ENCODE measurements at regions not wholly inside any gene's neighbourhood (a gene's known extent, or its start where the extent isn't known, plus 50 kb on each side); places are given as distances from the start of the nearest gene placed in this dataset.

DNA sequence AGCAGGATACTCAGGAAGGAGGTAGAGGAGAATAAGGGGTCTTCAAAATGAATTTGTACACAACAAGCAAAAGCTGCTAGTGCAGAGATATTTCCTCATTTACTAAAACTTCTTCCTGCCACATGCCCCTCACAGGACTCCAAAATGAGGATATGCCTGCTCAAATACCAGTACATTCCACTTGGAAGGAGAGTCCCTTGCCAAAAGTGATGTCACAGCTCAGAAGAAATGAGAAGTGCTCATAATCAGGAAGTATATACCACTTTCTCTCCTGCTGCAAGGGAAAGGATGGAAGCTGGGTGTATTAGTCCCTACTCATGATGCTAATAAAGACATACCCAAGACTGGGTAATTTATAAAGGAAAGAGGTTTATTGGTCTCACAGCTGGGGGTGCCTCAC, 87.7 kb upstream of the FSHR start:
- Histone ChIP-seq H3K27ac (no peak overlapping the region), H3K36me3 (no peaks in the 10 kb centered on the region), H3K4me3 (no peak overlapping the region), H3K27me3 (no peaks in the 10 kb centered on the region), H3K4me1 (no peaks in the 10 kb centered on the region), H3K9me3 (no peaks in the 10 kb centered on the region)
- DNase-seq, result no peak
- no peak for TF ChIP-seq POLR2A (IDR thresholded peaks at IDR 0.05)
- TF ChIP-seq, protein P1, sequence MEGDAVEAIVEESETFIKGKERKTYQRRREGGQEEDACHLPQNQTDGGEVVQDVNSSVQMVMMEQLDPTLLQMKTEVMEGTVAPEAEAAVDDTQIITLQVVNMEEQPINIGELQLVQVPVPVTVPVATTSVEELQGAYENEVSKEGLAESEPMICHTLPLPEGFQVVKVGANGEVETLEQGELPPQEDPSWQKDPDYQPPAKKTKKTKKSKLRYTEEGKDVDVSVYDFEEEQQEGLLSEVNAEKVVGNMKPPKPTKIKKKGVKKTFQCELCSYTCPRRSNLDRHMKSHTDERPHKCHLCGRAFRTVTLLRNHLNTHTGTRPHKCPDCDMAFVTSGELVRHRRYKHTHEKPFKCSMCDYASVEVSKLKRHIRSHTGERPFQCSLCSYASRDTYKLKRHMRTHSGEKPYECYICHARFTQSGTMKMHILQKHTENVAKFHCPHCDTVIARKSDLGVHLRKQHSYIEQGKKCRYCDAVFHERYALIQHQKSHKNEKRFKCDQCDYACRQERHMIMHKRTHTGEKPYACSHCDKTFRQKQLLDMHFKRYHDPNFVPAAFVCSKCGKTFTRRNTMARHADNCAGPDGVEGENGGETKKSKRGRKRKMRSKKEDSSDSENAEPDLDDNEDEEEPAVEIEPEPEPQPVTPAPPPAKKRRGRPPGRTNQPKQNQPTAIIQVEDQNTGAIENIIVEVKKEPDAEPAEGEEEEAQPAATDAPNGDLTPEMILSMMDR (IDR thresholded peaks at IDR 0.05), result no peak

DNA sequence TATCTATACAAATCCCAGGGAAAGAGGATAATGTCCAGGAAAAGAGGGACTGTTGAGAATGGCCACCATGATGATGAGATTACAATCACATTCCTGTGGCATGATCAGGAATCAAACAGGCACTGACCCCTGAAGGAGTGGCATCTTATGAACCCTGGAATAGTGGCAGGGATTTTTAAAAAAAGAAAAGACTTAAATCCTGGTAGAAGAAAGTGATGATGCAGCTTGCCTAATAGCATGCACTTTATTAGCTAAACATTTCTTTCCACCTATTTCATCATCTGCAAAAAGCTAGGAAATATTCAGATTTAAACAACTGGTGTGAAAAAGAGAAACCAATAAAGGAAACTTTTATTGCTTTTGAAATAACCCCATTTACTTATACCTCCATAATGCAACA, 87.2 kb upstream of the FSHR start:
- DNase-seq, result no peak
- no peaks in the 10 kb centered on the region for H3K4me1 ChIP-seq
- no peaks in the 10 kb centered on the region for H3K36me3 ChIP-seq
- TF ChIP-seq, protein P1 (IDR thresholded peaks at IDR 0.05), result no peak
- H3K9me3 ChIP-seq, result no peaks in the 10 kb centered on the region
- no peak overlapping the region for H3K27ac ChIP-seq
- no peak overlapping the region for H3K4me3 ChIP-seq
- H3K27me3 ChIP-seq, result no peaks in the 10 kb centered on the region

DNA sequence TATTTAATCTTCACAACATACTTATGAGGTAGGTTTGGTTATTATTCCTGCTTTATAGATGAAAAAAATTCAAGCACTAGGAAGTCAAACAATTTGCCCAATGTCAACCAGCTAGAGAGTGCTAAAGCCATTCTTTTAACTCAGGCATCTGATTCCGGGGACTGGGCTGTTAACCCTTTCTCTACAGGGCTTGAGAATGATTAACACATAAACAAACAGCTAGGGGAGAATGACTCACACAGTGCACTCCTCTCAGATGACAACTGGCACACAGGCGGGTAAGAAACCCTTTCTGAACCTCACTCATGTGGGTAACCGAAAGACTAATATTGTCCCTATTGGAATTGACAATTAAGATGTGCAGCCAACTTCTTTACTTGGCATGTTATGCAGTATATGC, 86.3 kb upstream of the FSHR start:
- TF ChIP-seq, protein P1 (IDR thresholded peaks at IDR 0.05), result no peak
- no peak for TF ChIP-seq POLR2A (IDR thresholded peaks at IDR 0.05)
- no peaks in the 10 kb centered on the region for H3K27me3 ChIP-seq
- no peak overlapping the region for H3K27ac ChIP-seq
- H3K36me3 ChIP-seq, result no peaks in the 10 kb centered on the region
- no peaks in the 10 kb centered on the region for H3K4me1 ChIP-seq
- DNase-seq, result no peak
- H3K4me3 ChIP-seq, result no peak overlapping the region
- H3K9me3 ChIP-seq, result no peaks in the 10 kb centered on the region

DNA sequence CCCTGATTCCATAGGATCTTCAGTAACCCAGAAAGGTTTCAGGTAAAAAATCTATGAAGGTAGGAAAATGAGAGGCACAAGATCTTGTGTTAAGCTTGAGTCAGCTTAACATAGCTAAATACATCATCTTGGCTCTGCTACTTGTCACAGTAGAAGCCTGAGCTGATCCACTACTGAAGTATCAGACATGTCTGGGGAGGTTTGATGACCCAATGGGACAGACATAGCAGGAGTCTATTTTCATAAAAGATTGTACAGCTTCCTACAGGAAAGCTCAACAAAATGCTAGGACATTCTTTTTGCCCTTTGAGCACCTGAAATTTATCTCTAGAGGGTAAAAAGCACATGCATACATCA, 84.3 kb upstream of the FSHR start:
- Histone ChIP-seq H3K27ac (no peak overlapping the region), H3K9me3 (no peaks in the 10 kb centered on the region)
- DNase-seq, result no peak

DNA sequence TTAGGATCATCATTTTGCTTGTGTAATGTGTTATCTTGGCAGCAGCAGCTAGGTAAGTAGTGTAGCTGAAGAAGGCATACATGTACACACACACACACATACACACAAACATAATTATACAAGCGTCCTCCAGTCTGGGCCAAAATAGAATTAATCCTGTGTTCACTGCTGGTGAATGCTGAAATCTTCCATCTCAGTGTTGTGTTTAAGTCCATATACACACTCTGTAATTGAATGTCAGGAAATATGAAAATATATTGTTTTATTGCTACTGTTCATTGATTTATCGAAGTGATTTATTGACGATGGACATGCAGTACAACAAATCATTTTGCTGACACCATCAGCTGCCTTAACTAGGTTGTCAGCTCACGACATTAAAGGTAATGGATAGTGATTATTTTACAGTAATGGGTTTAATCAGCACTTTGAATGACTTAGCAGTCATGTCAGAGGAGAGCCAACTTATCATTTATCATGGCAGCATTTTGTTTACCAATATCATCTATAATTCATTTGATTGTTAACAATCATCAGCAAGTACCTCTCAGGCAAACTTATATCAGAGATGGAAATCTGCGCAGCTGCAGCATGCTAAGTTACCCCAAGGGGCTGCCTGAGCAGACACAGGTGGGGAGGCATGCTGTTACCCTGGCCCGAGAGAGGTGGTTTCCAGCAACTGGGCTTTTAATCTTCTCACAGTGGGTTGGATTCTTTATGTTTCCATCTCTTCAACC, 83.7 kb upstream of the FSHR start:
- TF ChIP-seq, protein P1 (IDR thresholded peaks at IDR 0.05), result no peak
- no peak for TF ChIP-seq POLR2A (IDR thresholded peaks at IDR 0.05)
- no peaks in the 10 kb centered on the region for H3K4me1 ChIP-seq
- DNase-seq, result no peak
- no peaks in the 10 kb centered on the region for H3K27me3 ChIP-seq
- H3K9me3 ChIP-seq, result no peaks in the 10 kb centered on the region
- H3K27ac ChIP-seq, result no peak overlapping the region
- H3K36me3 ChIP-seq, result no peaks in the 10 kb centered on the region
- H3K4me3 ChIP-seq, result no peak overlapping the region

More for the DNA sequence above, 84.3 kb upstream of the FSHR start:
- no peak overlapping the region for H3K4me3 ChIP-seq
- H3K36me3 ChIP-seq, result no peaks in the 10 kb centered on the region
- H3K4me1 ChIP-seq, result no peaks in the 10 kb centered on the region
- TF ChIP-seq, protein P1 (IDR thresholded peaks at IDR 0.05), result no peak
- TF ChIP-seq POLR2A (IDR thresholded peaks at IDR 0.05), result no peak
- no peaks in the 10 kb centered on the region for H3K27me3 ChIP-seq

DNA sequence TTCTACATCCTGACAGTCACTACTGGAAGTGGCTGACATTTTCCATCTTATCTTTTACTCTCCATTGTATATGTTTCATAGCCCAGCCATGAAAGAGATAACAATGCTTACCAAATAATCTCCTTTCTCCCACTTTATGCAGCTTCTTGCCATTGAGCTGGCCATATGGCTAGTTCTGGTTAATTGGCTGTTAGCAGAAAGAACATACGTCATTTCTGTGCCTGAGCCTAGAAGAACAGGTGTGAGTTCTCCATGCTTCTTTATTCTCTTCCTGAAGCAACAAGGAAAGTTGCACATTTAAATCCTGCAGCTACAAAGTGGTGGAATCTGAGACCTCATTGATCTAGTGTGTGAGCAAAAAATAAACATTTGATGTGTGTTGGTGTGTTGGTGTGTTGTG, 82.0 kb upstream of the FSHR start:
- no peak overlapping the region for H3K4me3 ChIP-seq
- TF ChIP-seq, protein P1 (IDR thresholded peaks at IDR 0.05), result no peak
- no peak for TF ChIP-seq POLR2A (IDR thresholded peaks at IDR 0.05)
- no peak for DNase-seq

More for the DNA sequence above, 82.0 kb upstream of the FSHR start:
- no peaks in the 10 kb centered on the region for H3K36me3 ChIP-seq
- H3K27me3 ChIP-seq, result no peaks in the 10 kb centered on the region
- H3K4me1 ChIP-seq, result no peaks in the 10 kb centered on the region
- no peaks in the 10 kb centered on the region for H3K9me3 ChIP-seq
- H3K27ac ChIP-seq, result no peak overlapping the region
